K562 (cell line): ENCODE measurements at regions not wholly inside any gene's neighbourhood (a gene's known extent, or its start where the extent isn't known, plus 50 kb on each side); places are given as distances from the start of the nearest gene placed in this dataset.

Source experiments
- RBM14 ChIP-seq: fragments of 200-400 bp; formaldehyde crosslinking; IDR thresholded peaks from 2 replicates; pipeline ENCODE4 v1.6.1; 2018; ENCODE audit warnings: low read depth, mild to moderate bottlenecking, low read length, moderate library complexity, borderline replicate concordance; ENCODE audit not compliant: insufficient read depth
- TEAD4 ChIP-seq, 2 experiments: sonication (generic) in 1 of 2; formaldehyde crosslinking in 1 of 2; IDR thresholded peaks; 2 replicates each; pipeline versions ENCODE4 v1.6.1 to v1.8.0; 2012 to 2022; ENCODE audit warnings: borderline replicate concordance in 1 of 2, inconsistent platforms in 1 of 2, low read length in 1 of 2, mild to moderate bottlenecking in 1 of 2, missing genetic modification reagents in 1 of 2
- ZNF324 ChIP-seq: fragments of 250-450 bp; sonication (Bioruptor Pico); IDR thresholded peaks from 2 replicates; pipeline ENCODE4 v1.4.0; 2020; ENCODE audit warnings: mild to moderate bottlenecking
- TF ChIP-seq, protein P1 (sequence below): sonication (generic); formaldehyde crosslinking; IDR thresholded peaks from 2 replicates; pipeline ENCODE4 v1.8.0; 2022; ENCODE audit warnings: mild to moderate bottlenecking, missing genetic modification reagents
- TF ChIP-seq, protein P2 (sequence below): fragments of 200-600 bp; sonication (generic); IDR thresholded peaks from one replicate; pipeline ENCODE4 v1.6.1; 2012; ENCODE audit warnings: mild to moderate bottlenecking, low read depth, low read length, inconsistent platforms

DNA sequence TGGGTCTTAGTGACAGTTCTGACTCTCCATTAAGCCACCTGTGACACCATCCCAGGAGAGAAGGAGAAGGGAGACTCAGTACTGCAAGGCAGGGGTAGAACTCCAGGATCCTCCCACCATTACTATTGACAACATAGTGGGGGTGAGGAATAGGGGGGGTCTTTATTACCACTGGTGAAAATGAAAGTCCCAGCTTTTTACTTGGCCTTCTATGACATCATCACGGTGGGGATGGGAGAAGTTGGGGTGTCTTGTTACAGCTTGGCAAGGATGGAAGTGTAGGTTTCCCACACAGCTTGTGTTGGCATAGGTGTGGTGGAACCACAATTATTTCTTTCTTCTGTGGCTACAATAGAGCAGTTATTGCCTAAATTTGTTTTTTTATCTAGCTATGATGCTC is 203.9 kb upstream of the DTNA start (continued):
- TF ChIP-seq, protein P1, sequence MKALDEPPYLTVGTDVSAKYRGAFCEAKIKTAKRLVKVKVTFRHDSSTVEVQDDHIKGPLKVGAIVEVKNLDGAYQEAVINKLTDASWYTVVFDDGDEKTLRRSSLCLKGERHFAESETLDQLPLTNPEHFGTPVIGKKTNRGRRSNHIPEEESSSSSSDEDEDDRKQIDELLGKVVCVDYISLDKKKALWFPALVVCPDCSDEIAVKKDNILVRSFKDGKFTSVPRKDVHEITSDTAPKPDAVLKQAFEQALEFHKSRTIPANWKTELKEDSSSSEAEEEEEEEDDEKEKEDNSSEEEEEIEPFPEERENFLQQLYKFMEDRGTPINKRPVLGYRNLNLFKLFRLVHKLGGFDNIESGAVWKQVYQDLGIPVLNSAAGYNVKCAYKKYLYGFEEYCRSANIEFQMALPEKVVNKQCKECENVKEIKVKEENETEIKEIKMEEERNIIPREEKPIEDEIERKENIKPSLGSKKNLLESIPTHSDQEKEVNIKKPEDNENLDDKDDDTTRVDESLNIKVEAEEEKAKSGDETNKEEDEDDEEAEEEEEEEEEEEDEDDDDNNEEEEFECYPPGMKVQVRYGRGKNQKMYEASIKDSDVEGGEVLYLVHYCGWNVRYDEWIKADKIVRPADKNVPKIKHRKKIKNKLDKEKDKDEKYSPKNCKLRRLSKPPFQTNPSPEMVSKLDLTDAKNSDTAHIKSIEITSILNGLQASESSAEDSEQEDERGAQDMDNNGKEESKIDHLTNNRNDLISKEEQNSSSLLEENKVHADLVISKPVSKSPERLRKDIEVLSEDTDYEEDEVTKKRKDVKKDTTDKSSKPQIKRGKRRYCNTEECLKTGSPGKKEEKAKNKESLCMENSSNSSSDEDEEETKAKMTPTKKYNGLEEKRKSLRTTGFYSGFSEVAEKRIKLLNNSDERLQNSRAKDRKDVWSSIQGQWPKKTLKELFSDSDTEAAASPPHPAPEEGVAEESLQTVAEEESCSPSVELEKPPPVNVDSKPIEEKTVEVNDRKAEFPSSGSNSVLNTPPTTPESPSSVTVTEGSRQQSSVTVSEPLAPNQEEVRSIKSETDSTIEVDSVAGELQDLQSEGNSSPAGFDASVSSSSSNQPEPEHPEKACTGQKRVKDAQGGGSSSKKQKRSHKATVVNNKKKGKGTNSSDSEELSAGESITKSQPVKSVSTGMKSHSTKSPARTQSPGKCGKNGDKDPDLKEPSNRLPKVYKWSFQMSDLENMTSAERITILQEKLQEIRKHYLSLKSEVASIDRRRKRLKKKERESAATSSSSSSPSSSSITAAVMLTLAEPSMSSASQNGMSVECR (CRISPR knock-in tag), result no peak
- TF ChIP-seq, protein P2, sequence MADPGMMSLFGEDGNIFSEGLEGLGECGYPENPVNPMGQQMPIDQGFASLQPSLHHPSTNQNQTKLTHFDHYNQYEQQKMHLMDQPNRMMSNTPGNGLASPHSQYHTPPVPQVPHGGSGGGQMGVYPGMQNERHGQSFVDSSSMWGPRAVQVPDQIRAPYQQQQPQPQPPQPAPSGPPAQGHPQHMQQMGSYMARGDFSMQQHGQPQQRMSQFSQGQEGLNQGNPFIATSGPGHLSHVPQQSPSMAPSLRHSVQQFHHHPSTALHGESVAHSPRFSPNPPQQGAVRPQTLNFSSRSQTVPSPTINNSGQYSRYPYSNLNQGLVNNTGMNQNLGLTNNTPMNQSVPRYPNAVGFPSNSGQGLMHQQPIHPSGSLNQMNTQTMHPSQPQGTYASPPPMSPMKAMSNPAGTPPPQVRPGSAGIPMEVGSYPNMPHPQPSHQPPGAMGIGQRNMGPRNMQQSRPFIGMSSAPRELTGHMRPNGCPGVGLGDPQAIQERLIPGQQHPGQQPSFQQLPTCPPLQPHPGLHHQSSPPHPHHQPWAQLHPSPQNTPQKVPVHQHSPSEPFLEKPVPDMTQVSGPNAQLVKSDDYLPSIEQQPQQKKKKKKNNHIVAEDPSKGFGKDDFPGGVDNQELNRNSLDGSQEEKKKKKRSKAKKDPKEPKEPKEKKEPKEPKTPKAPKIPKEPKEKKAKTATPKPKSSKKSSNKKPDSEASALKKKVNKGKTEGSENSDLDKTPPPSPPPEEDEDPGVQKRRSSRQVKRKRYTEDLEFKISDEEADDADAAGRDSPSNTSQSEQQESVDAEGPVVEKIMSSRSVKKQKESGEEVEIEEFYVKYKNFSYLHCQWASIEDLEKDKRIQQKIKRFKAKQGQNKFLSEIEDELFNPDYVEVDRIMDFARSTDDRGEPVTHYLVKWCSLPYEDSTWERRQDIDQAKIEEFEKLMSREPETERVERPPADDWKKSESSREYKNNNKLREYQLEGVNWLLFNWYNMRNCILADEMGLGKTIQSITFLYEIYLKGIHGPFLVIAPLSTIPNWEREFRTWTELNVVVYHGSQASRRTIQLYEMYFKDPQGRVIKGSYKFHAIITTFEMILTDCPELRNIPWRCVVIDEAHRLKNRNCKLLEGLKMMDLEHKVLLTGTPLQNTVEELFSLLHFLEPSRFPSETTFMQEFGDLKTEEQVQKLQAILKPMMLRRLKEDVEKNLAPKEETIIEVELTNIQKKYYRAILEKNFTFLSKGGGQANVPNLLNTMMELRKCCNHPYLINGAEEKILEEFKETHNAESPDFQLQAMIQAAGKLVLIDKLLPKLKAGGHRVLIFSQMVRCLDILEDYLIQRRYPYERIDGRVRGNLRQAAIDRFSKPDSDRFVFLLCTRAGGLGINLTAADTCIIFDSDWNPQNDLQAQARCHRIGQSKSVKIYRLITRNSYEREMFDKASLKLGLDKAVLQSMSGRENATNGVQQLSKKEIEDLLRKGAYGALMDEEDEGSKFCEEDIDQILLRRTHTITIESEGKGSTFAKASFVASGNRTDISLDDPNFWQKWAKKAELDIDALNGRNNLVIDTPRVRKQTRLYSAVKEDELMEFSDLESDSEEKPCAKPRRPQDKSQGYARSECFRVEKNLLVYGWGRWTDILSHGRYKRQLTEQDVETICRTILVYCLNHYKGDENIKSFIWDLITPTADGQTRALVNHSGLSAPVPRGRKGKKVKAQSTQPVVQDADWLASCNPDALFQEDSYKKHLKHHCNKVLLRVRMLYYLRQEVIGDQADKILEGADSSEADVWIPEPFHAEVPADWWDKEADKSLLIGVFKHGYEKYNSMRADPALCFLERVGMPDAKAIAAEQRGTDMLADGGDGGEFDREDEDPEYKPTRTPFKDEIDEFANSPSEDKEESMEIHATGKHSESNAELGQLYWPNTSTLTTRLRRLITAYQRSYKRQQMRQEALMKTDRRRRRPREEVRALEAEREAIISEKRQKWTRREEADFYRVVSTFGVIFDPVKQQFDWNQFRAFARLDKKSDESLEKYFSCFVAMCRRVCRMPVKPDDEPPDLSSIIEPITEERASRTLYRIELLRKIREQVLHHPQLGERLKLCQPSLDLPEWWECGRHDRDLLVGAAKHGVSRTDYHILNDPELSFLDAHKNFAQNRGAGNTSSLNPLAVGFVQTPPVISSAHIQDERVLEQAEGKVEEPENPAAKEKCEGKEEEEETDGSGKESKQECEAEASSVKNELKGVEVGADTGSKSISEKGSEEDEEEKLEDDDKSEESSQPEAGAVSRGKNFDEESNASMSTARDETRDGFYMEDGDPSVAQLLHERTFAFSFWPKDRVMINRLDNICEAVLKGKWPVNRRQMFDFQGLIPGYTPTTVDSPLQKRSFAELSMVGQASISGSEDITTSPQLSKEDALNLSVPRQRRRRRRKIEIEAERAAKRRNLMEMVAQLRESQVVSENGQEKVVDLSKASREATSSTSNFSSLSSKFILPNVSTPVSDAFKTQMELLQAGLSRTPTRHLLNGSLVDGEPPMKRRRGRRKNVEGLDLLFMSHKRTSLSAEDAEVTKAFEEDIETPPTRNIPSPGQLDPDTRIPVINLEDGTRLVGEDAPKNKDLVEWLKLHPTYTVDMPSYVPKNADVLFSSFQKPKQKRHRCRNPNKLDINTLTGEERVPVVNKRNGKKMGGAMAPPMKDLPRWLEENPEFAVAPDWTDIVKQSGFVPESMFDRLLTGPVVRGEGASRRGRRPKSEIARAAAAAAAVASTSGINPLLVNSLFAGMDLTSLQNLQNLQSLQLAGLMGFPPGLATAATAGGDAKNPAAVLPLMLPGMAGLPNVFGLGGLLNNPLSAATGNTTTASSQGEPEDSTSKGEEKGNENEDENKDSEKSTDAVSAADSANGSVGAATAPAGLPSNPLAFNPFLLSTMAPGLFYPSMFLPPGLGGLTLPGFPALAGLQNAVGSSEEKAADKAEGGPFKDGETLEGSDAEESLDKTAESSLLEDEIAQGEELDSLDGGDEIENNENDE, result no peak
- no peak for TF ChIP-seq ZNF324
- TF ChIP-seq RBM14, result no peak
- no peak for TF ChIP-seq TEAD4 (IDR thresholded peaks at IDR 0.05; ENCODE audit: low read length)
- no peak for TF ChIP-seq TEAD4 (CRISPR knock-in tag; IDR thresholded peaks at IDR 0.05; ENCODE audit: borderline replicate concordance)
